ENCODE measurements at regions not wholly inside any gene's neighbourhood (a gene's known extent, or its start where the extent isn't known, plus 50 kb on each side); places are given as distances from the start of the nearest gene placed in this dataset.

DNA sequence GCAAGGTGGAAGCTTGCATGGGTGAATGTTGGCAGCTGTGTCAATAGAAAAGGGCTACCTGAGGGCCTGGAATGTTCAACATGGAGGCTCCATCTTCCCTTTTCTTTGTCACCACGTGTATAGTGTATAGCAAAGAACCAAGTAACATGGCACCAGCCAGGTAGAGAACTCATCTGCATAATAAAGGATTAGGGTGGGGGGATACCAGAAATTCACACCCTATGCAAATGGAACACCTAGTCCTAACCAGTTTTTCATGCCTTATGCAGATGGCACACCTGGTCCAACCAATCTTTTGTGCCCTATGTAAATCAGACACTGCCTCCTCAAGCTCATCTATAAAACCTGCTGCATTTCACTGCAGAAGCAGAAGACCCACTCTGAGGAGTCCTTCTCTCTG, 169.6 kb upstream of the GLRA2 start:
- no peak for TF ChIP-seq POLR2AphosphoS5 (IDR thresholded peaks at IDR 0.05; ENCODE audit: low read depth, low read length)
- TF ChIP-seq POLR2A (IDR thresholded peaks at IDR 0.05; ENCODE audit: low read depth, low read length), result no peak
- TF ChIP-seq TAF1 (IDR thresholded peaks at IDR 0.05; ENCODE audit: borderline replicate concordance, low read depth, low read length), result no peak

All from GM12892 (cell line).